HL-60 (cell line): ENCODE measurements at regions not wholly inside any gene's neighbourhood (a gene's known extent, or its start where the extent isn't known, plus 50 kb on each side); places are given as distances from the start of the nearest gene placed in this dataset.

ENCODE experiments used
- DNase-seq, 2 experiments: peaks; one replicate each; pipeline ENCODE4 v3.0.0-alpha.2; 2010 to 2020; ENCODE audit warnings: low read depth in 1 of 2, low spot score in 1 of 2
- H3K27ac ChIP-seq: fragments of 250-450 bp; sonication (Bioruptor Pico); replicated peaks from 2 replicates; pipeline ENCODE4 v1.5.1; 2020; ENCODE audit warnings: mild to moderate bottlenecking, moderate library complexity
- H3K27me3 ChIP-seq: fragments of 250-450 bp; sonication (Bioruptor Pico); 2 replicates; pipeline ENCODE4 v1.5.1; 2021; ENCODE audit warnings: mild to moderate bottlenecking, moderate library complexity; ENCODE audit not compliant: insufficient read depth, poor library complexity, severe bottlenecking
- H3K4me3 ChIP-seq: replicated peaks from 2 replicates; pipeline ENCODE4 v1.5.1; 2011; ENCODE audit warnings: mild to moderate bottlenecking, control low read depth, low read length; ENCODE audit not compliant: insufficient read depth
- GABPA ChIP-seq: IDR thresholded peaks from 2 replicates; pipeline ENCODE4 v1.6.1; 2012; ENCODE audit warnings: low read depth
- POLR2AphosphoS5 ChIP-seq: IDR thresholded peaks from 2 replicates; pipeline ENCODE4 v1.6.1; 2012; ENCODE audit warnings: low read depth
- SPI1 ChIP-seq: IDR thresholded peaks from 2 replicates; pipeline ENCODE4 v1.6.1; 2012; ENCODE audit warnings: low read depth, mild to moderate bottlenecking, borderline replicate concordance
- TF ChIP-seq, protein P1 (sequence below): IDR thresholded peaks from 2 replicates; pipeline ENCODE4 v1.6.1; 2012; ENCODE audit warnings: low read depth; ENCODE audit not compliant: insufficient replicate concordance
- TF ChIP-seq, protein P2 (sequence below): IDR thresholded peaks from one replicate; pipeline ENCODE4 v1.5.1; 2011; ENCODE audit warnings: low read length, control low read depth, inconsistent platforms; ENCODE audit not compliant: insufficient read depth

DNA sequence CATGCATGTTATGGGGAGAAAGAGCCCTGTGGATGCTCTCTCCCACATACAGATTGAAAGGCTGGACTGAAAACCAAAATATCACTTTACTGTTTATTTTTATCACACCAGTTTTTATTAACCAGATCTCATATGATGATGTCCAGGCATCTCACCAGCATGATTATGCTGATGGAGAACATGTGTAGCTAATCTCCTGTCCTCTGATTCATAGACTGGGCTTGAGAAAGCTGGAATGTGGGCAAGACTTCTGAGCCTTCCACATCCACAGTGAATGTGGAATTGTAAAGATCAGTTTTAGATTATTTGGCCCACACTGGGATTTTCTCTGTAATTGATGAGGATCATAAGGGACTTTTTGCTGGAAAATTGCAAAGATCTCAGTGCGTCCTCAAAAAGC is 137.9 kb downstream of the ICOS start:
- Histone ChIP-seq H3K27ac (no peak overlapping the region), H3K4me3 (no peak overlapping the region), H3K27me3 (no peaks in the 10 kb centered on the region)
- TF ChIP-seq, protein P1, sequence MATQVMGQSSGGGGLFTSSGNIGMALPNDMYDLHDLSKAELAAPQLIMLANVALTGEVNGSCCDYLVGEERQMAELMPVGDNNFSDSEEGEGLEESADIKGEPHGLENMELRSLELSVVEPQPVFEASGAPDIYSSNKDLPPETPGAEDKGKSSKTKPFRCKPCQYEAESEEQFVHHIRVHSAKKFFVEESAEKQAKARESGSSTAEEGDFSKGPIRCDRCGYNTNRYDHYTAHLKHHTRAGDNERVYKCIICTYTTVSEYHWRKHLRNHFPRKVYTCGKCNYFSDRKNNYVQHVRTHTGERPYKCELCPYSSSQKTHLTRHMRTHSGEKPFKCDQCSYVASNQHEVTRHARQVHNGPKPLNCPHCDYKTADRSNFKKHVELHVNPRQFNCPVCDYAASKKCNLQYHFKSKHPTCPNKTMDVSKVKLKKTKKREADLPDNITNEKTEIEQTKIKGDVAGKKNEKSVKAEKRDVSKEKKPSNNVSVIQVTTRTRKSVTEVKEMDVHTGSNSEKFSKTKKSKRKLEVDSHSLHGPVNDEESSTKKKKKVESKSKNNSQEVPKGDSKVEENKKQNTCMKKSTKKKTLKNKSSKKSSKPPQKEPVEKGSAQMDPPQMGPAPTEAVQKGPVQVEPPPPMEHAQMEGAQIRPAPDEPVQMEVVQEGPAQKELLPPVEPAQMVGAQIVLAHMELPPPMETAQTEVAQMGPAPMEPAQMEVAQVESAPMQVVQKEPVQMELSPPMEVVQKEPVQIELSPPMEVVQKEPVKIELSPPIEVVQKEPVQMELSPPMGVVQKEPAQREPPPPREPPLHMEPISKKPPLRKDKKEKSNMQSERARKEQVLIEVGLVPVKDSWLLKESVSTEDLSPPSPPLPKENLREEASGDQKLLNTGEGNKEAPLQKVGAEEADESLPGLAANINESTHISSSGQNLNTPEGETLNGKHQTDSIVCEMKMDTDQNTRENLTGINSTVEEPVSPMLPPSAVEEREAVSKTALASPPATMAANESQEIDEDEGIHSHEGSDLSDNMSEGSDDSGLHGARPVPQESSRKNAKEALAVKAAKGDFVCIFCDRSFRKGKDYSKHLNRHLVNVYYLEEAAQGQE = no peak
- TF ChIP-seq GABPA (no peak), POLR2AphosphoS5 (no peak), SPI1 (no peak)
- DNase-seq = no peak

DNA sequence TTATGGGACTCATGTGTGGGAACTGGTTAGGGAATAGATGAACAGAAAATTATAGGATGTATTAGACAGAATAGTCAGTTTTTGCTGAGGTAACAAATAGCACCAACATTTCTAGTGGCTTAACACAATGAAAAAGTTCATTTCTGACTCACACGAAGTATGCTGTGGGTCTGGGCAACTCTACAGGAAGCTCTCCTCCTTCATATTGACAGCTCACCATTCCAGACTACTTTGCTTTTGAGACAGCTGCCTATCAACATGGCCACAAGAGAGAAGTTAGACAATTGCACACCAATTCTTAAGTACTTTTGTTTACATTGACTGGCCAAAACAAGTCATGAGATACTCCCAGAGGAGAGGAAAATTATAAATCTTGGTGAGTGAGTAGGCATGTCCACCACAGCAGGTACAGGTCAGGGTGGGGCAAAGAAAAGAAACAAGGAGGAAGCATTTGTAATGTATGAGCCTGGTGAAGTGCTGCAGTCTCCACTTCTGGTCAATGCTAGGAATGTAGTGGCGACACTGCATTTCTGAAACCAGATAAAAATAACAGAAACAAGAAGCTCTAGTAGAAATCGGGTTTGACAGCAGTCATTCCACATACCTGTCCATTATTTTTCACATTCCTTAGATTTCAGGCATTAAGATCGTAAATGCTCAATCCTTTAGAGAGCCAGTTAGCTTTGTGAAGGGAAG is 141.6 kb downstream of the ICOS start:
- Histone ChIP-seq H3K27ac (no peak overlapping the region), H3K4me3 (no peak overlapping the region), H3K27me3 (no peaks in the 10 kb centered on the region)
- TF ChIP-seq SPI1 = no peak
- TF ChIP-seq POLR2AphosphoS5 = no peak
- TF ChIP-seq, protein P2, sequence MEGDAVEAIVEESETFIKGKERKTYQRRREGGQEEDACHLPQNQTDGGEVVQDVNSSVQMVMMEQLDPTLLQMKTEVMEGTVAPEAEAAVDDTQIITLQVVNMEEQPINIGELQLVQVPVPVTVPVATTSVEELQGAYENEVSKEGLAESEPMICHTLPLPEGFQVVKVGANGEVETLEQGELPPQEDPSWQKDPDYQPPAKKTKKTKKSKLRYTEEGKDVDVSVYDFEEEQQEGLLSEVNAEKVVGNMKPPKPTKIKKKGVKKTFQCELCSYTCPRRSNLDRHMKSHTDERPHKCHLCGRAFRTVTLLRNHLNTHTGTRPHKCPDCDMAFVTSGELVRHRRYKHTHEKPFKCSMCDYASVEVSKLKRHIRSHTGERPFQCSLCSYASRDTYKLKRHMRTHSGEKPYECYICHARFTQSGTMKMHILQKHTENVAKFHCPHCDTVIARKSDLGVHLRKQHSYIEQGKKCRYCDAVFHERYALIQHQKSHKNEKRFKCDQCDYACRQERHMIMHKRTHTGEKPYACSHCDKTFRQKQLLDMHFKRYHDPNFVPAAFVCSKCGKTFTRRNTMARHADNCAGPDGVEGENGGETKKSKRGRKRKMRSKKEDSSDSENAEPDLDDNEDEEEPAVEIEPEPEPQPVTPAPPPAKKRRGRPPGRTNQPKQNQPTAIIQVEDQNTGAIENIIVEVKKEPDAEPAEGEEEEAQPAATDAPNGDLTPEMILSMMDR = no peak
- TF ChIP-seq, protein P1 = no peak
- no peak for TF ChIP-seq GABPA
- no peak for DNase-seq

DNA sequence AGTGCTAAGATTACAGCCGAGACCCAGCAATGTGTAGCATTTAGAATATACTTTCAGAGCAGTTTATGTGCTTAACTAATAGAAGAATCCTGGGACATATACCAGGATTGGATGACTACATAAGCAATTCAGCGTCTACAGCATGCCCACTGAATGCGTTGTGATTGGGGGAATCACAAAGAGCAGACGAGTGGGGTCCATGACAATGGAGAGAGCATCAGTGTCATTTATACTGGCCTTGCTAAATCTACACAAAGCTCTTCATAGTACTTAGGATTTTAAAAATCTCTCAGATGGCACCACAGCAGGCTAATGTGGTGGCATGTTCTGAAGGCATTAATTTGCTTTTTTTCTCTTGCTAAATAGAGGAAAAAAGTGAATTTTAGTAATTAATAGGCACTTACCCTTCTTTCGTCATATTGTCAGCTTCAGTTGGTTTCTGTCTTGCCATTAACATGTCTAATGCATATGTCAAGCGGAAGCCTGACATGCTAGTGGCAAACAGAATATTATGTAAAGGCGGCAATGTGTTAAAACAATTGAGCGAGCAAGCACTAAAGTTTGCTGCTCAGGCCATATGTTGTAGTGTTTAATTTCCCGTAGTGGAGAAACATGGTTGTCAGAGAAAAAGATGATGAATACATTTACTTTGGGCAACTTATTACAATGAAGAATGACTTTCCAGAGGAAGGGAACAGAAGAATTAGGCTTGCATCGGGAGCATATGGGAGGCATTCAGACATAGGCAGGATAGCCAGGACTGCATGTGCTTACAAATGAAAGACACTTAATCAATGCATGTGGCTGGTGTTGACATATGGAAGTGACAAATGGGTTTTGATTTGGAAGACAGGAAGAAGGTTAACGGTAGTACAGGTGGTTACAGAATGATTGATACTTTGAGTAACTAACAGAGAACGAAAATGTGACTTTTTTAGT is 145.2 kb downstream of the ICOS start:
- no peak overlapping the region for H3K4me3 ChIP-seq

More for the DNA sequence above, 145.2 kb downstream of the ICOS start:
- TF ChIP-seq SPI1 = no peak
- no peak for TF ChIP-seq POLR2AphosphoS5
- TF ChIP-seq, protein P2 = no peak
- no peak for TF ChIP-seq GABPA
- TF ChIP-seq, protein P1 = no peak
- H3K27me3 ChIP-seq = no peaks in the 10 kb centered on the region
- no peak for DNase-seq
- H3K27ac ChIP-seq = no peak overlapping the region
